ENCODE measurements at regions not wholly inside any gene's neighbourhood (a gene's known extent, or its start where the extent isn't known, plus 50 kb on each side); places are given as distances from the start of the nearest gene placed in this dataset.

DNA sequence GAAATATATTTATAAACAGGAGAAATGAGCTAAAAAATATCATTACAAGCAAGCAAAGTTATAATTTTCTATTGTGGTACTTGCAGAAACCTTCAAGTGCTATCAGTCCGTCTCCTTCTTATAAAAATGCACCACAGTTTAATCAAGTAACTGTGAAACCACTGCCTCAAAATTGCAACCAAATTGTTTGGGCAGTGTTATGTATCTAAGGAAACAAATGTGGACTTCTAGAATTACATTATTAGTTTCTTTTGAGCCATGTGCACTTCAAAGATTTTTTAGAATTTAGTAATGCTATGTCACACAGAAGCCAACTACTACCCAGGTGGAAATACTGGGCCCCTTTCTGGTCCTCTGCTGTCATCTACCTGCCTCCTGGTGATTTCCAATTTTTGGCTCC lies 495.6 kb downstream of the NYAP2 start:
- DNase-seq: no peak
- no peak for TF ChIP-seq CTCF (IDR thresholded peaks at IDR 0.05; ENCODE audit: borderline replicate concordance, extremely low read depth, low read length, poor library complexity, severe bottlenecking)
- no peak for TF ChIP-seq EZH2 (IDR thresholded peaks at IDR 0.05; ENCODE audit: borderline replicate concordance, low read depth, low read length, severe bottlenecking)
- no peak for ATAC-seq (ENCODE audit: insufficient read depth, low read depth)
- Histone ChIP-seq H4K20me1 (ENCODE audit: insufficient read depth, low read length) (no peaks in the 10 kb centered on the region), H3K4me1 (ENCODE audit: insufficient read depth, low read length) (no peaks in the 10 kb centered on the region), H3K27ac (ENCODE audit: low read length) (no peak overlapping the region), H3K4me3 (ENCODE audit: low read depth in 1 of 2, low read length in 2 of 2) (no peak overlapping the region), H2AFZ (ENCODE audit: low read depth, low read length) (no peak overlapping the region), H3K36me3 (ENCODE audit: insufficient read depth, low read length) (no peaks in the 10 kb centered on the region), H3K9me3 (ENCODE audit: insufficient read depth, low read length, severe bottlenecking) (no peaks in the 10 kb centered on the region), H3K79me2 (ENCODE audit: insufficient read depth, low read length) (no peaks in the 10 kb centered on the region), H3K9ac (ENCODE audit: low read depth, low read length) (no peak overlapping the region), H3K27me3 (ENCODE audit: insufficient read depth, low read length, poor library complexity) (no peaks in the 10 kb centered on the region), H3K4me2 (ENCODE audit: insufficient read depth, low read length) (no peak overlapping the region)

DNA sequence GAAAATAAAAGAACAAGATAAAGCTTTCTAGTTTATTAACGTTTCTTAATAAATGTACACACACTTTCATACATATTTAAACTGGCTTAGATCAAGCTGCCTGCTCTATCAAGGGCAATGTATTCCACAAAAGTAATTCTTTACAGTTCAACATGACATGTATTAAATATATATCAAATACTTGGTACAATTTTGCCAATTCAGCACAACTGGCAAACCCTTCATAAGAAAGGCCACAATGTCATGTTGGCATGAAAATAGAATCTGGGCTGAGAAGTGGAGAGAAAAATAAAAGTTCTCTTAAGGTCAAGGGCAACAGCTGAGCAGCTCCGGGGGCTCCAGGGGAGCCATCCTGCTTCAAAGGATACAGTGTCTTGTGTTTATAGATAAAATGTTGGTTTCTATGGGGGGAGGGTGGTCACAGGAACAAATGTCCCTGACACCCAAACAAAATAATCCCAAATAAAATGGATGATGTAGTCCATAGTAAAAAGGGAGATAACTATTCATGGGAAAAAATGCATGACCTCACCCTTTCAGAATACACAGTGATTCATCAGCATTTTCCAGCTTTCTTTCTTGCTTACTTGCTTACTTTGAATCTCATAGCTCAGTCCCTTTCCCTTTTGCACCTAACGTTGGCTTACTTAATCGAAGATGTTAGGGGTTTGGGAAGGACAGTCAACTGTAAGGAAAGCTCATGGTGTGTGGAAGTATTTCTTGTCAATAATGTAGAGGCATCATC lies 494.9 kb downstream of the NYAP2 start:
- H3K27me3 ChIP-seq (ENCODE audit: insufficient read depth, low read length, poor library complexity): no peaks in the 10 kb centered on the region
- no peak overlapping the region for H2AFZ ChIP-seq (ENCODE audit: low read depth, low read length)
- H3K79me2 ChIP-seq (ENCODE audit: insufficient read depth, low read length): no peaks in the 10 kb centered on the region
- ATAC-seq (ENCODE audit: insufficient read depth, low read depth) (no peak), DNase-seq (no peak)
- TF ChIP-seq CTCF (IDR thresholded peaks at IDR 0.05; ENCODE audit: borderline replicate concordance, extremely low read depth, low read length, poor library complexity, severe bottlenecking): no peak
- H3K9me3 ChIP-seq (ENCODE audit: insufficient read depth, low read length, severe bottlenecking): no peaks in the 10 kb centered on the region
- H3K9ac ChIP-seq (ENCODE audit: low read depth, low read length): no peak overlapping the region
- no peak overlapping the region for H3K27ac ChIP-seq (ENCODE audit: low read length)
- H3K4me1 ChIP-seq (ENCODE audit: insufficient read depth, low read length): no peaks in the 10 kb centered on the region
- H3K36me3 ChIP-seq (ENCODE audit: insufficient read depth, low read length): no peaks in the 10 kb centered on the region
- no peak overlapping the region for H3K4me3 ChIP-seq (ENCODE audit: low read depth in 1 of 2, low read length in 2 of 2)
- no peaks in the 10 kb centered on the region for H4K20me1 ChIP-seq (ENCODE audit: insufficient read depth, low read length)
- H3K4me2 ChIP-seq (ENCODE audit: insufficient read depth, low read length): no peak overlapping the region

DNA sequence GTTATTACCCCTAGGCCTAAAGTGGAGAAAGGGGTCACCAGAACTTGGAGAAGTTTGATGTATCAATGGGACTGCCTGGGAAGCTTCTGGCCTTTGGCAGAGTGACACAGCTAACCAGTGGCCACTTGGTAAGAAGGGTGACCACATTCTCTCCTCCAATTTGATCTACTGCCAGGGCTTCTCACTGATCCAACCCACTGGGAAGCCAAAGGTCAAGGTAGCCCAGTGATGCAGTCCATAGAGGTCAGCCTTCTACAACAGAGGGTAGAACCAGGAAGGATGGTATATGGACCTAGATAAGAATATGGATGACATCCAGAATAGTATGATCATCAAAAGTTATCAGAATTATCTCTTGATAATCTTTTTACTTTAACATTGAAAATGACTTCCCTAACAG lies 493.6 kb downstream of the NYAP2 start:
- TF ChIP-seq CTCF (IDR thresholded peaks at IDR 0.05; ENCODE audit: borderline replicate concordance, extremely low read depth, low read length, poor library complexity, severe bottlenecking) (no peak), EZH2 (IDR thresholded peaks at IDR 0.05; ENCODE audit: borderline replicate concordance, low read depth, low read length, severe bottlenecking) (no peak)
- ATAC-seq (ENCODE audit: insufficient read depth, low read depth): no peak

More for the DNA sequence above, 493.6 kb downstream of the NYAP2 start:
- H3K27ac ChIP-seq (ENCODE audit: low read length): no peak overlapping the region
- H3K4me1 ChIP-seq (ENCODE audit: insufficient read depth, low read length): no peaks in the 10 kb centered on the region
- H3K9me3 ChIP-seq (ENCODE audit: insufficient read depth, low read length, severe bottlenecking): no peaks in the 10 kb centered on the region
- H3K36me3 ChIP-seq (ENCODE audit: insufficient read depth, low read length): no peaks in the 10 kb centered on the region
- H3K4me3 ChIP-seq (ENCODE audit: low read depth in 1 of 2, low read length in 2 of 2): no peak overlapping the region
- no peaks in the 10 kb centered on the region for H4K20me1 ChIP-seq (ENCODE audit: insufficient read depth, low read length)
- no peak overlapping the region for H2AFZ ChIP-seq (ENCODE audit: low read depth, low read length)
- no peaks in the 10 kb centered on the region for H3K79me2 ChIP-seq (ENCODE audit: insufficient read depth, low read length)
- no peak overlapping the region for H3K4me2 ChIP-seq (ENCODE audit: insufficient read depth, low read length)
- H3K9ac ChIP-seq (ENCODE audit: low read depth, low read length): no peak overlapping the region
- no peak for DNase-seq
- H3K27me3 ChIP-seq (ENCODE audit: insufficient read depth, low read length, poor library complexity): no peaks in the 10 kb centered on the region
